ENCODE measurements at regions not wholly inside any gene's neighbourhood (a gene's known extent, or its start where the extent isn't known, plus 50 kb on each side); places are given as distances from the start of the nearest gene placed in this dataset.

DNA sequence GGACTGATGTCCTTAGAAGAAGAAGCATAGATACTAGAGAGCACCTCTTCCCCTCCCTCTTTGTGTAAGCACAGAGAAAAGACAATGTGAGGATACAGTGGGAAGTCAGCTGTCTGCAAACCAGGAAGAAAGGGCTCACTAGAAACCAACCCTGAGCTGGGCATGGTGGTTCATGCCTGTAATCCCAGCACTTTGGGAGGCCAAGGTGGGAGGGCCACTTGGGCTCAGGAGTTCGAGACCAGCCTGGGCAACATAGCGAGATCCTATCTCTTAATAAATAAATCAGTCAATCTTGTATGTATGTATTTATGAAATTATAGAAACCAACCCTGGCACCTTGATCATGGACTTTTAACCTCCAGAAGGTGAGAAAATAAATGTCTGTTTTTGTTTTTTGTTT lies 118.3 kb downstream of the NPIPB5 start:
- H3K9me3 ChIP-seq (ENCODE audit: control insufficient read depth, insufficient read depth, low read depth, low read length): no peaks in the 10 kb centered on the region
- H3K36me3 ChIP-seq (ENCODE audit: control insufficient read depth, insufficient read depth, low read length): no peaks in the 10 kb centered on the region
- H3K79me2 ChIP-seq (ENCODE audit: control insufficient read depth, insufficient read depth, low read length): no peaks in the 10 kb centered on the region
- H3K4me2 ChIP-seq (ENCODE audit: extremely low read depth, insufficient read depth, low read length): no peak overlapping the region
- H3K9ac ChIP-seq (ENCODE audit: insufficient read depth, low read length): no peak overlapping the region
- no peak overlapping the region for H3K27ac ChIP-seq (ENCODE audit: insufficient read depth, low read length)
- no peaks in the 10 kb centered on the region for H3K4me1 ChIP-seq (ENCODE audit: control insufficient read depth, extremely low read depth, insufficient read depth, low read length)
- H4K20me1 ChIP-seq (ENCODE audit: control insufficient read depth, extremely low read depth, insufficient read depth, low read length): no peaks in the 10 kb centered on the region
- TF ChIP-seq EZH2 (IDR thresholded peaks at IDR 0.05; ENCODE audit: low read length, missing control alignments): no peak
- TF ChIP-seq, protein P1, sequence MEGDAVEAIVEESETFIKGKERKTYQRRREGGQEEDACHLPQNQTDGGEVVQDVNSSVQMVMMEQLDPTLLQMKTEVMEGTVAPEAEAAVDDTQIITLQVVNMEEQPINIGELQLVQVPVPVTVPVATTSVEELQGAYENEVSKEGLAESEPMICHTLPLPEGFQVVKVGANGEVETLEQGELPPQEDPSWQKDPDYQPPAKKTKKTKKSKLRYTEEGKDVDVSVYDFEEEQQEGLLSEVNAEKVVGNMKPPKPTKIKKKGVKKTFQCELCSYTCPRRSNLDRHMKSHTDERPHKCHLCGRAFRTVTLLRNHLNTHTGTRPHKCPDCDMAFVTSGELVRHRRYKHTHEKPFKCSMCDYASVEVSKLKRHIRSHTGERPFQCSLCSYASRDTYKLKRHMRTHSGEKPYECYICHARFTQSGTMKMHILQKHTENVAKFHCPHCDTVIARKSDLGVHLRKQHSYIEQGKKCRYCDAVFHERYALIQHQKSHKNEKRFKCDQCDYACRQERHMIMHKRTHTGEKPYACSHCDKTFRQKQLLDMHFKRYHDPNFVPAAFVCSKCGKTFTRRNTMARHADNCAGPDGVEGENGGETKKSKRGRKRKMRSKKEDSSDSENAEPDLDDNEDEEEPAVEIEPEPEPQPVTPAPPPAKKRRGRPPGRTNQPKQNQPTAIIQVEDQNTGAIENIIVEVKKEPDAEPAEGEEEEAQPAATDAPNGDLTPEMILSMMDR (conservative IDR thresholded peaks at IDR 0.05 in 1 of 2, IDR thresholded peaks at IDR 0.05 in 1 of 2; ENCODE audit: low read depth in 1 of 2, low read length in 2 of 2): no peak
- H3K27me3 ChIP-seq (ENCODE audit: control insufficient read depth, insufficient read depth, low read length): peaks cover 3% of the 10 kb centered on the region
- H2AFZ ChIP-seq (ENCODE audit: low read length): no peak overlapping the region
- H3K4me3 ChIP-seq (replicated peaks in 1 of 4; ENCODE audit: control extremely low read depth in 1 of 4, insufficient read depth in 1 of 4, low read depth in 3 of 4, low read length in 4 of 4): no peak overlapping the region
- DNase-seq (ENCODE audit: low read depth in 2 of 2): no peak

DNA sequence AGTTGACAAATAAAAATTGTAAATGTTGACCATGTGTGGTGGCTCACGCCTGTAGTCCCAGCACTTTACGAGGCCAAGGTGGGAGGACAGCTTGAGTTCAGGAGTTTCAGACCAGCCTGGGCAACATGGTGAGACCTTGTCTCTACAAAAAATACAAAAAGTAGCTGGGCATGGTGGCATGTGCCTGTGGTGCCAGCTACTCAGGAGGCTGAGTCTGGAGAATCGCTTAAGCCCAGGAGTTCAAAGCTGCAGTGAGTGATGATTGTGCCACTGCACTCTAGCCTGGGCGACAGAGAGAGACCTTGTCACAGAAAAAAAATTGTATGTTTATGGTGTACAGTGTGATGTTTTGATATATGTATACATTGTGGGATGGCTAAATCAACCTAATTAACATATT lies 119.6 kb downstream of the NPIPB5 start:
- no peaks in the 10 kb centered on the region for H3K27me3 ChIP-seq (ENCODE audit: control insufficient read depth, insufficient read depth, low read length)
- no peak overlapping the region for H3K4me3 ChIP-seq (replicated peaks in 1 of 4; ENCODE audit: control extremely low read depth in 1 of 4, insufficient read depth in 1 of 4, low read depth in 3 of 4, low read length in 4 of 4)
- no peaks in the 10 kb centered on the region for H3K4me1 ChIP-seq (ENCODE audit: control insufficient read depth, extremely low read depth, insufficient read depth, low read length)
- H3K9ac ChIP-seq (ENCODE audit: insufficient read depth, low read length): no peak overlapping the region
- no peaks in the 10 kb centered on the region for H3K79me2 ChIP-seq (ENCODE audit: control insufficient read depth, insufficient read depth, low read length)
- no peaks in the 10 kb centered on the region for H3K36me3 ChIP-seq (ENCODE audit: control insufficient read depth, insufficient read depth, low read length)
- H3K4me2 ChIP-seq (ENCODE audit: extremely low read depth, insufficient read depth, low read length): no peak overlapping the region
- H4K20me1 ChIP-seq (ENCODE audit: control insufficient read depth, extremely low read depth, insufficient read depth, low read length): no peaks in the 10 kb centered on the region
- no peak overlapping the region for H3K27ac ChIP-seq (ENCODE audit: insufficient read depth, low read length)
- TF ChIP-seq EZH2 (IDR thresholded peaks at IDR 0.05; ENCODE audit: low read length, missing control alignments): no peak
- TF ChIP-seq, protein P1 (conservative IDR thresholded peaks at IDR 0.05 in 1 of 2, IDR thresholded peaks at IDR 0.05 in 1 of 2; ENCODE audit: low read depth in 1 of 2, low read length in 2 of 2): no peak
- DNase-seq (ENCODE audit: low read depth in 2 of 2): no peak
- H2AFZ ChIP-seq (ENCODE audit: low read length): no peak overlapping the region
- H3K9me3 ChIP-seq (ENCODE audit: control insufficient read depth, insufficient read depth, low read depth, low read length): no peaks in the 10 kb centered on the region

DNA sequence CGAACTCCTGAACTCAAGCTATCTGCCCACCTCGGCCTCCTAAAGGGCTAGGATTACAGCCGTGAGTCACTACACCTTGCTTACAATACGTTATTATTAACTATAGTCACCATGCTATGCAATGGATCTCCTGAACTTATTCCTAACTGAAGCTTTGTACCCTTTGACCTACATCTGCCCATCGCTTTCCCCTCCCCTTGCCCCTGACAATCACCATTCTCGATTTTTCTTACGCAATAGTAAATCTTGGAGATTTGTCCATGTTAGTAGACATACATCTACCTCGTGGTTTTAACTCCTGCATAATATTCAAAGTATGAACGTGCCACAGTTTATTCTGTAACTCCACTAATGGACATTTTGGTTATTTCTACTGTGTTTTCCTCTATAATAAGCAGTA lies 120.6 kb downstream of the NPIPB5 start:
- no peaks in the 10 kb centered on the region for H3K4me1 ChIP-seq (ENCODE audit: control insufficient read depth, extremely low read depth, insufficient read depth, low read length)
- no peak overlapping the region for H3K27ac ChIP-seq (ENCODE audit: insufficient read depth, low read length)
- H4K20me1 ChIP-seq (ENCODE audit: control insufficient read depth, extremely low read depth, insufficient read depth, low read length): no peaks in the 10 kb centered on the region
- H3K4me3 ChIP-seq (replicated peaks in 1 of 4; ENCODE audit: control extremely low read depth in 1 of 4, insufficient read depth in 1 of 4, low read depth in 3 of 4, low read length in 4 of 4): no peak overlapping the region
- TF ChIP-seq, protein P1 (conservative IDR thresholded peaks at IDR 0.05 in 1 of 2, IDR thresholded peaks at IDR 0.05 in 1 of 2; ENCODE audit: low read depth in 1 of 2, low read length in 2 of 2): no peak
- H3K79me2 ChIP-seq (ENCODE audit: control insufficient read depth, insufficient read depth, low read length): no peaks in the 10 kb centered on the region
- no peak overlapping the region for H3K9ac ChIP-seq (ENCODE audit: insufficient read depth, low read length)
- no peak overlapping the region for H2AFZ ChIP-seq (ENCODE audit: low read length)
- no peaks in the 10 kb centered on the region for H3K9me3 ChIP-seq (ENCODE audit: control insufficient read depth, insufficient read depth, low read depth, low read length)
- H3K36me3 ChIP-seq (ENCODE audit: control insufficient read depth, insufficient read depth, low read length): no peaks in the 10 kb centered on the region
- H3K27me3 ChIP-seq (ENCODE audit: control insufficient read depth, insufficient read depth, low read length): no peaks in the 10 kb centered on the region
- no peak for DNase-seq (ENCODE audit: low read depth in 2 of 2)
- no peak overlapping the region for H3K4me2 ChIP-seq (ENCODE audit: extremely low read depth, insufficient read depth, low read length)
